K562 (cell line): ENCODE measurements at regions not wholly inside any gene's neighbourhood (a gene's known extent, or its start where the extent isn't known, plus 50 kb on each side); places are given as distances from the start of the nearest gene placed in this dataset.

Source experiments
- ATAC-seq: fragments of 200-7000 bp; cut with Tn5 transposase; 3 replicates; pipeline ENCODE4 v1.9.1; 2020; ENCODE audit warnings: moderate library complexity
- BruUV-seq: library from RNA; stranded (reverse); fragments of 400-500 nt; replicated peaks from 2 replicates; lab custom pipeline; 2021; lab: Mats Ljungman, UMichigan
- CTCF ChIA-PET: fragments of 300-600 bp; formaldehyde crosslinking; extraction: SDS; loops from one replicate; lab custom pipeline; 2021; ENCODE audit warnings: low intra/inter-chr PET ratio; lab: Yijun Ruan, JAX
- POLR2A ChIA-PET: fragments of 300-600, 350-650 bp; sonication (Branson Sonifier 250); formaldehyde crosslinking; extraction: SDS; loops from one replicate; lab custom pipeline; 2021; ENCODE audit warnings: antibody characterized with exemption, inconsistent platforms; lab: Yijun Ruan, JAX
- DNase-seq, 4 experiments: peaks; one replicate each; pipeline versions ENCODE4 v3.0.0 to v3.0.0-alpha.2; 2011 to 2018; ENCODE audit warnings: low spot score in 3 of 4, mixed read lengths in 3 of 4; ENCODE audit errors: extremely low read depth in 1 of 4
- FAIRE-seq: peaks from 2 replicates; lab custom pipeline; 2011; peaks lifted over from hg19 to GRCh38; lab: Jason Lieb, UNC
- H2AFZ ChIP-seq: 2 replicates; pipeline ENCODE4 v1.6.0; 2011; ENCODE audit warnings: low read depth, low read length, control low read depth, inconsistent platforms
- H3K27ac ChIP-seq: fragments of 200-600 bp; 3 replicates; pipeline ENCODE4 v1.8.0; 2011; ENCODE audit warnings: low read depth, mild to moderate bottlenecking, control low read depth, inconsistent platforms, low read length, moderate library complexity, mixed read lengths; ENCODE audit errors: extremely low read depth
- H3K27me3 ChIP-seq, 2 experiments: fragments of 300-600 bp in 1 of 2; 2 replicates in 1 of 2; 3 replicates in 1 of 2; pipeline versions ENCODE4 v1.6.0 to v1.8.0; 2011; ENCODE audit warnings: inconsistent platforms in 2 of 2, low read length in 2 of 2, mild to moderate bottlenecking in 1 of 2, mixed read lengths in 1 of 2, moderate library complexity in 1 of 2; ENCODE audit not compliant: control insufficient read depth in 2 of 2, insufficient read depth in 2 of 2
- H3K36me3 ChIP-seq: fragments of 300-600 bp; 3 replicates; pipeline ENCODE4 v1.8.0; 2011; ENCODE audit warnings: mild to moderate bottlenecking, low read length, inconsistent platforms; ENCODE audit not compliant: control insufficient read depth, insufficient read depth
- H3K4me1 ChIP-seq, 2 experiments: fragments of 200-600 bp in 1 of 2; replicated peaks in 1 of 2; 2 replicates in 1 of 2; 3 replicates in 1 of 2; pipeline versions ENCODE4 v1.5.1 to v1.8.0; 2011; ENCODE audit warnings: inconsistent platforms in 2 of 2, low read length in 2 of 2, mild to moderate bottlenecking in 1 of 2, mixed read lengths in 1 of 2, moderate library complexity in 1 of 2; ENCODE audit not compliant: control insufficient read depth in 2 of 2, insufficient read depth in 2 of 2
- H3K4me2 ChIP-seq: 2 replicates; pipeline ENCODE4 v1.6.1; 2011; ENCODE audit warnings: low read length, control low read depth, inconsistent platforms, mixed read lengths; ENCODE audit not compliant: insufficient read depth
- H3K4me3 ChIP-seq: fragments of 200-600 bp; sonication (generic), shearing (Covaris generic); 2 replicates; pipeline ENCODE4 v1.5.1; 2016; ENCODE audit warnings: control low read depth, inconsistent platforms
- H3K79me2 ChIP-seq: fragments of 200-600 bp; 3 replicates; pipeline ENCODE4 v1.8.0; 2011; ENCODE audit warnings: low read length, inconsistent platforms; ENCODE audit not compliant: control insufficient read depth, insufficient read depth
- H3K9ac ChIP-seq, 2 experiments: 2 replicates each; pipeline versions ENCODE4 v1.6.0 to v1.6.1; 2011; ENCODE audit warnings: low read depth in 2 of 2, low read length in 2 of 2, control low read depth in 1 of 2, inconsistent platforms in 1 of 2, mild to moderate bottlenecking in 1 of 2, mixed read lengths in 1 of 2; ENCODE audit not compliant: insufficient read depth in 1 of 2
- H3K9me1 ChIP-seq: one replicate; pipeline ENCODE4 v1.6.0; 2011; ENCODE audit warnings: inconsistent platforms, mild to moderate bottlenecking, low read length, moderate library complexity; ENCODE audit not compliant: control insufficient read depth, insufficient read depth
- H3K9me3 ChIP-seq: replicated peaks from 2 replicates; pipeline ENCODE4 v1.5.1; 2011; ENCODE audit warnings: low read depth, low read length, inconsistent platforms; ENCODE audit not compliant: control insufficient read depth, insufficient read depth
- H4K20me1 ChIP-seq: replicated peaks from 2 replicates; pipeline ENCODE4 v1.6.1; 2011; ENCODE audit warnings: low read length, inconsistent platforms, mixed read lengths; ENCODE audit not compliant: control insufficient read depth, insufficient read depth
- DIDO1 ChIP-seq: fragments of 450-650 bp; IDR thresholded peaks from 2 replicates; pipeline ENCODE4 v1.6.1; 2016; ENCODE audit warnings: low read depth, missing biosample characterization, missing genetic modification characterization
- EHMT2 ChIP-seq: fragments of 450-650 bp; IDR thresholded peaks from 2 replicates; pipeline ENCODE4 v1.6.1; 2018; ENCODE audit warnings: antibody characterized with exemption
- ERF ChIP-seq: fragments of 450-650 bp; formaldehyde crosslinking; IDR thresholded peaks from 2 replicates; pipeline ENCODE4 v1.4.0; 2020; ENCODE audit warnings: mild to moderate bottlenecking, mixed read lengths
- EWSR1 ChIP-seq: fragments of 450-650 bp; IDR thresholded peaks from 2 replicates; pipeline ENCODE4 v1.6.1; 2018; ENCODE audit warnings: borderline replicate concordance, mild to moderate bottlenecking, low read depth, moderate library complexity; ENCODE audit not compliant: partially characterized antibody
- GTF2F1 ChIP-seq: IDR thresholded peaks from 2 replicates; pipeline ENCODE4 v1.6.1; 2011; ENCODE audit warnings: low read depth, low read length, improper control_type of control experiment
- HLTF ChIP-seq: fragments of 450-650 bp; IDR thresholded peaks from 2 replicates; pipeline ENCODE4 v1.6.1; 2016
- NBN ChIP-seq: fragments of 450-650 bp; IDR thresholded peaks from 2 replicates; pipeline ENCODE4 v1.6.1; 2016; ENCODE audit warnings: low read depth, mild to moderate bottlenecking
- NCOA2 ChIP-seq, 2 experiments: fragments of 450-650 bp; IDR thresholded peaks; 2 replicates each; pipeline ENCODE4 v1.6.1; 2018; ENCODE audit warnings: mild to moderate bottlenecking in 2 of 2, moderate library complexity in 1 of 2; ENCODE audit not compliant: partially characterized antibody in 2 of 2
- NFXL1 ChIP-seq: fragments of 450-650 bp; formaldehyde crosslinking; IDR thresholded peaks from 2 replicates; pipeline ENCODE4 v1.4.0; 2021; ENCODE audit warnings: mild to moderate bottlenecking
- NFYB ChIP-seq: IDR thresholded peaks from 2 replicates; pipeline ENCODE4 v1.6.1; 2011; ENCODE audit warnings: mild to moderate bottlenecking, moderate library complexity; ENCODE audit not compliant: insufficient read length; ENCODE audit errors: extremely low read depth
- OTX1 ChIP-seq: fragments of 450-650 bp; formaldehyde crosslinking; IDR thresholded peaks from 2 replicates; pipeline ENCODE4 v1.4.0; 2022; ENCODE audit warnings: mild to moderate bottlenecking
- POLR2A ChIP-seq: fragments of 450-650 bp; conservative IDR thresholded peaks from 2 replicates; pipeline ENCODE4 v1.6.1; 2016
- POLR3G ChIP-seq: IDR thresholded peaks from 2 replicates; pipeline ENCODE4 v1.6.1; 2011; ENCODE audit not compliant: insufficient read length, insufficient replicate concordance; ENCODE audit errors: extremely low read depth
- SMAD3 ChIP-seq: fragments of 450-650 bp; formaldehyde crosslinking; conservative IDR thresholded peaks from 2 replicates; pipeline ENCODE4 v1.4.0; 2020; ENCODE audit warnings: mild to moderate bottlenecking
- TCF7 ChIP-seq: sonication (generic); IDR thresholded peaks from 2 replicates; pipeline ENCODE4 v1.6.1; 2016; ENCODE audit warnings: antibody characterized with exemption, borderline replicate concordance
- YBX1 ChIP-seq: fragments of 450-650 bp; IDR thresholded peaks from 2 replicates; pipeline ENCODE4 v1.7.1; 2016; ENCODE audit warnings: mild to moderate bottlenecking
- ZBTB2 ChIP-seq: fragments of 450-650 bp; IDR thresholded peaks from 2 replicates; pipeline ENCODE4 v1.6.1; 2016; ENCODE audit warnings: antibody characterized with exemption
- ZNF146 ChIP-seq: IDR thresholded peaks from one replicate; pipeline ENCODE4 v1.6.1; 2018; ENCODE audit warnings: missing compliant biosample characterization; ENCODE audit not compliant: unreplicated experiment
- WGBS: fragments of 100-300 bp; shearing (Covaris generic); methylation state at CpG from one replicate; pipeline ENCODE4 v1.1.6; 2016; ENCODE audit warnings: low coverage, mixed read lengths; ENCODE audit not compliant: insufficient coverage; ENCODE audit errors: missing lambda C conversion rate; 5-methylcytosine and 5-hydroxymethylcytosine counted together
- in situ Hi-C: fragments of 300-500 bp; cut with MboI; formaldehyde crosslinking; loops from 4 replicates; pipeline ENCODE4 v1.15.0; 2018; ENCODE audit warnings: inconsistent platforms, mixed read lengths
- intact Hi-C: fragments of 100-400 bp; cut with micrococcal nuclease; formaldehyde crosslinking; loops from 2 replicates; pipeline ENCODE4 v1.14.2; 2022

- Histone ChIP-seq H2AFZ (no peak overlapping the region), H3K4me1 (no peaks in the 10 kb centered on the region), H3K4me2 (no peak overlapping the region), H3K27ac (no peak overlapping the region), H3K36me3 (no peaks in the 10 kb centered on the region), H3K9me3 (no peaks in the 10 kb centered on the region), H3K79me2 (no peaks in the 10 kb centered on the region), H4K20me1 (no peaks in the 10 kb centered on the region), H3K27me3 (peaks cover 23 to 32% of the 10 kb centered on the region in 2 experiments), H3K9ac (no peak overlapping the region), H3K4me3 (no peak overlapping the region), H3K9me1 (no peaks in the 10 kb centered on the region)
- FAIRE-seq (no peak), DNase-seq (no peak), ATAC-seq (no peak)
- no TSS peak for BruUV-seq
- TF ChIP-seq DIDO1 (tag) (no peak), POLR2A (no peak), ZNF146 (CRISPR knock-in tag) (no peak), EWSR1 (no peak), SMAD3 (CRISPR knock-in tag) (no peak), ERF (CRISPR knock-in tag) (no peak), NFXL1 (CRISPR knock-in tag) (no peak), OTX1 (CRISPR knock-in tag) (no peak), POLR3G (no peak), YBX1 (no peak), NBN (no peak), NCOA2 (IDR thresholded peaks at IDR 0.05; ENCODE audit: partially characterized antibody in 2 of 2) (no peak), ZBTB2 (no peak), EHMT2 (no peak), NFYB (no peak), HLTF (no peak), GTF2F1 (no peak), TCF7 (no peak)
- in situ Hi-C loops: no loop called here
- intact Hi-C loops: no loop called here
- POLR2A ChIA-PET: interaction anchor here (0.7 kb wide), 1 partner anchor 257 kb away, joined by 3 read pairs; no protein-coding TSS in a partner anchor
- WGBS: 2% methylated on average over 3 of the region's 3 CpGs
- CTCF ChIA-PET: no interaction called here
Observed at GRCh38 chr6:156595476-156595875, 181.7 kb upstream of the ARID1B start.
